ENCODE measurements at regions not wholly inside any gene's neighbourhood (a gene's known extent, or its start where the extent isn't known, plus 50 kb on each side); places are given as distances from the start of the nearest gene placed in this dataset.

GRCh38 chr5:1938310-1939000, 55.7 kb upstream of the IRX4 start (continued):
- TF ChIP-seq ZNF462 (CRISPR knock-in tag; IDR thresholded peaks at IDR 0.05) (no peak), EZH2phosphoT487 (IDR thresholded peaks at IDR 0.05; ENCODE audit: unreplicated experiment) (no peak), STAT1 (IDR thresholded peaks at IDR 0.05; ENCODE audit: unreplicated experiment) (no peak), NANOG (IDR thresholded peaks at IDR 0.05; ENCODE audit: borderline replicate concordance) (no peak), CREB1 (CRISPR knock-in tag; IDR thresholded peaks at IDR 0.05; ENCODE audit: low read depth) (no peak)

DNA sequence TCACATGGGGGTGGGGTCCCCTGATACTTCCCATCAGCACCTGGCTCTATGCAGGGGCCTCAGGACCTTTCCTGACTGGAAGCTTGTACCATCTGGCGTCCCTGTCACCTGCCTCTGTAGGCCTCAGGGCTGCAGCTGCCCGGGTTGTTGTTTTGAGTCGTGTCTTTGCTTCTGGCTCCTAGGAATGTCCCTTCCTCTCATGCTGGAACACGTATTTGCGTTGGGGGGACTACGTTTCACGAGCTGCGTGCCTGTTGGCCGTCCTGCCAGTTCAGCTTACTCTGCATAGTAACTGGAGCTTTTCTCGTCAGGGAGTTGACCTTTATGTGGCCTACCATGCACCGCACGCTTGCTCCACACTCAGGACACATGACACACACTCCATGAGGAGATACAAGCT, 54.9 kb upstream of the IRX4 start:
- Histone ChIP-seq H3K27me3 (ENCODE audit: insufficient read depth) (peaks cover 7% of the 10 kb centered on the region; the same call in 1 of the 2 replicates), H3K79me2 (replicated peaks; ENCODE audit: insufficient read depth) (no peaks in the 10 kb centered on the region), H3K36me3 (ENCODE audit: insufficient read depth) (no peaks in the 10 kb centered on the region), H2AFZ (no peak overlapping the region), H3K27ac (ENCODE audit: low read depth) (no peak overlapping the region), H4K20me1 (replicated peaks; ENCODE audit: insufficient read depth) (no peaks in the 10 kb centered on the region), H3K4me3 (no peak overlapping the region), H3F3A (replicated peaks; ENCODE audit: low read depth) (no peaks in the 10 kb centered on the region), H3K9me2 (ENCODE audit: insufficient read depth) (no peaks in the 10 kb centered on the region), H3K4me1 (ENCODE audit: insufficient read depth) (no peaks in the 10 kb centered on the region), H3K4me2 (no peak overlapping the region)
- peaks cover 1% of the 10 kb centered on the region; the same call in 1 of the 3 replicates for H3K9me3 Mint-ChIP-seq
- ATAC-seq (no peak), DNase-seq (ENCODE audit: low spot score) (no peak)
- no peak overlapping the region for H3K4me3 Mint-ChIP-seq
- TF ChIP-seq STAT1 (IDR thresholded peaks at IDR 0.05; ENCODE audit: unreplicated experiment) (no peak), ZNF114 (CRISPR knock-in tag; IDR thresholded peaks at IDR 0.05) (no peak), ZNF331 (CRISPR knock-in tag; IDR thresholded peaks at IDR 0.05; ENCODE audit: low read depth) (no peak)
- no peaks in the 10 kb centered on the region for H3K36me3 Mint-ChIP-seq (ENCODE audit: low read depth)
- no peak overlapping the region for H3K27ac Mint-ChIP-seq
- peaks cover 2% of the 10 kb centered on the region; the same call in 2 of the 3 replicates for H3K4me1 Mint-ChIP-seq
- peaks cover 8% of the 10 kb centered on the region for H3K27me3 Mint-ChIP-seq (ENCODE audit: insufficient read depth, low read depth, poor library complexity)

All from GM23338 (cell line).